AG04450 (cell line): ENCODE measurements at regions not wholly inside any gene's neighbourhood (a gene's known extent, or its start where the extent isn't known, plus 50 kb on each side); places are given as distances from the start of the nearest gene placed in this dataset.

Experiments
- CTCF ChIA-PET: fragments of 300-600, 350-600 bp; formaldehyde crosslinking; extraction: SDS; loops from one replicate; lab custom pipeline; 2022; ENCODE audit warnings: antibody characterized with exemption, inconsistent platforms; lab: Charles Lee
- POLR2A ChIA-PET: fragments of 350-600 bp; formaldehyde crosslinking; extraction: SDS; loops from one replicate; lab custom pipeline; 2021; ENCODE audit warnings: antibody characterized with exemption, inconsistent platforms; lab: Yijun Ruan, JAX
- DNase-seq: peaks from one replicate; pipeline ENCODE4 v3.0.0-alpha.2; 2011; ENCODE audit warnings: low read depth, low spot score
- H3K27ac ChIP-seq: one replicate; pipeline ENCODE4 v1.5.1; 2012; ENCODE audit warnings: low read depth, low read length, control low read depth
- H3K27me3 ChIP-seq: one replicate; pipeline ENCODE4 v1.6.0; 2012; ENCODE audit warnings: low read length; ENCODE audit not compliant: control insufficient read depth, insufficient read depth
- H3K4me3 ChIP-seq: 2 replicates; pipeline ENCODE4 v1.5.1; 2011; ENCODE audit warnings: mild to moderate bottlenecking, low read depth, low read length, control low read depth
- H3K9me3 ChIP-seq: 2 replicates; pipeline ENCODE4 v1.5.1; 2012; ENCODE audit warnings: low read length; ENCODE audit not compliant: control insufficient read depth, insufficient read depth
- TF ChIP-seq, protein P1 (sequence below): IDR thresholded peaks from 2 replicates; pipeline ENCODE4 v1.5.1; 2011; ENCODE audit warnings: low read depth, low read length, control low read depth, inconsistent platforms

DNA sequence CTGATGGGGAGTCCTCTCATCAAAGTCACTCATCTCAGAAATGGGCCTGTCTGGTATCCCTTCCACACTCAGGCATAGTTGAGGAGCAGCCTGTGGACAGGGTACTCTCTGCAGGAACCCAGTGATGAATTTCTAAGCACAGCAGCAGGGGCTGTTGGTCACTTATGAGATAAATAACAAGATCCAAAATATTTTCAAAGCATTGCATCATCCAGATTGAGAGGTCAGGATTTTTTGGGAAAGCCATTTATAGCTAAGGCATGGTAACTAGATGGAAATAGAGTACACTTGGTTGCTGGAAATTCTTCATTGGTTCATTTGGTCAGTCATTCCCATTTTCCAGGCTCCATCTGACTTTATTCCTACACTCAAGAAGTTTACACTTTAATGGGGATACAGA is 246.8 kb upstream of the RAI14 start:
- TF ChIP-seq, protein P1, sequence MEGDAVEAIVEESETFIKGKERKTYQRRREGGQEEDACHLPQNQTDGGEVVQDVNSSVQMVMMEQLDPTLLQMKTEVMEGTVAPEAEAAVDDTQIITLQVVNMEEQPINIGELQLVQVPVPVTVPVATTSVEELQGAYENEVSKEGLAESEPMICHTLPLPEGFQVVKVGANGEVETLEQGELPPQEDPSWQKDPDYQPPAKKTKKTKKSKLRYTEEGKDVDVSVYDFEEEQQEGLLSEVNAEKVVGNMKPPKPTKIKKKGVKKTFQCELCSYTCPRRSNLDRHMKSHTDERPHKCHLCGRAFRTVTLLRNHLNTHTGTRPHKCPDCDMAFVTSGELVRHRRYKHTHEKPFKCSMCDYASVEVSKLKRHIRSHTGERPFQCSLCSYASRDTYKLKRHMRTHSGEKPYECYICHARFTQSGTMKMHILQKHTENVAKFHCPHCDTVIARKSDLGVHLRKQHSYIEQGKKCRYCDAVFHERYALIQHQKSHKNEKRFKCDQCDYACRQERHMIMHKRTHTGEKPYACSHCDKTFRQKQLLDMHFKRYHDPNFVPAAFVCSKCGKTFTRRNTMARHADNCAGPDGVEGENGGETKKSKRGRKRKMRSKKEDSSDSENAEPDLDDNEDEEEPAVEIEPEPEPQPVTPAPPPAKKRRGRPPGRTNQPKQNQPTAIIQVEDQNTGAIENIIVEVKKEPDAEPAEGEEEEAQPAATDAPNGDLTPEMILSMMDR = no peak
- DNase-seq = no peak
- no peak overlapping the region for H3K4me3 ChIP-seq
- ChIA-PET POLR2A (no interaction called here), CTCF (no interaction called here)
- H3K27me3 ChIP-seq = no peaks in the 10 kb centered on the region
- H3K27ac ChIP-seq = no peak overlapping the region
- no peaks in the 10 kb centered on the region for H3K9me3 ChIP-seq

DNA sequence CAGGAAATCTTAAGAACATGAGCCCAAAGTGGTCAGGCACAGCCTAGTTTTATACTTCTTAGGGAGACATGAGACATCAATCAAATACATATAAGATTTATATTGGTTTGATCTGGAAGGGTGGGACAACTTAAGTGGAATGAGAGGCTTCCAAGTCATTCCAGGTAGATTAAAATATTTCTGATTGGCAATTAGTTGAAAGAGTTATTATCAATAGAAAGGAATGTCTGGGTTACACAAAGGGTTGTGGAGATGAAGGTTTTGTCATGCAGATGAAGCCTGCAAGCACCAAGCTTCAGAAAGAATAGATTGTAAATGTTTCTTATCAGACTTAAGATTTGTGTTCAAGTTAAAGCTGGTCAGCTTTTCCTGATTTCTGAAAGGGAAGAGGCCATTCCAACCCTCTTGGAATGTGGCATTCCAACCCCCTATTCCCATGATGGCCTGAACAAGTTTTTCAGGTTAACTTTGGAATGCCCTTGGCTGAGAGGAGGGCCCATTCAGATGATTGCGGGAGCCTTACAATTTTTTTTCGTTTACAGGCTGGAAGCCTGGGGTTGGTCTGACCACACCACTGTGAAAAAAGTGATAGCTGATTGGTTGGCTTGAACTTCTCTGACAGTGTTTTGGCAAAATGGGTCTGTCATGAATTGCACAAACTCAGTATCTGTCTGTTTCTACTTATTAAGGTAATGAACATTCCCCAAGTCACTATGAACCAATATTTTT is 245.6 kb upstream of the RAI14 start:
- ChIA-PET CTCF (no interaction called here), POLR2A (no interaction called here)
- Histone ChIP-seq H3K27ac (no peak overlapping the region), H3K27me3 (no peaks in the 10 kb centered on the region), H3K4me3 (no peak overlapping the region), H3K9me3 (no peaks in the 10 kb centered on the region)
- no peak for DNase-seq
- TF ChIP-seq, protein P1 = no peak

DNA sequence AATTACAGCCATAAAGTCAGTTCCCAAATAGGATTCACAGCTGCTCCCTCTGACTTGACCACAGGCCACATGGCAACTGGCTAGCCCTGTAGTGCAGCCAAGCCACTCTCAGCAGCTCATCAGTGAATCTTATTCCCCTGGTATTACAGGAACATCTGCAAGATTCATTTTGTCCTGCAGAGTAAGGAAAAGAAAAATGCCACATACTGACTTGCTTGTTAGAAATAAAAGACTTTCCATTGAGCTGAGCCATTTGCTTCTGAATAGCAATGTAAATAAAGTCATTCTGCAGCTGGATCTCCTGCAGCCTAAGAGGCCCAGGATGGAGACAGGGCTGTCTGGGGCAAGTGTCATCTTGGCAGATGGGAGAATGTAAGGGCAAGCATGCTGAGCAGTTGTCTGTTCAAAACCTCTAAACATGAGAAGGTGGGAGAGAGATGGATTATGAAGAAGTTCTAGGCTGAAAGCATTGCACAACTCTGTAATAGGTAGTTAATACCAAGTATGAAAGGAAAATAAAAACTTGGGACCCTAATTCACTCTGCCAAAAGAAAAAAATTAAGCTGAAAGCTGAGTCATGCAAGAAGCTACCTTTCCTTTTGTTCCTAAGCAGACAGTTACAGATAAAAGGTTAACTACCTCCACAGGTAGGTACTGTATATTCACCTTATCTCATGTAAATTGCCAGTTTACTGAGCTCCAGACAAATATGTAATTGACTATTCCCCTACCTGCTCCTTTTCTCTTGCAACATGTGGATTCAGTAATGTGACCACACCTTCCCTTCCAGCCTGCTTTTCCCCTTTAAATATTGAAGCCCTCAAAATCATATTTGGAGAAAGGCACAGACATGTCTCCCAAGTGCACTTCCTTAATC is 244.4 kb upstream of the RAI14 start:
- H3K27ac ChIP-seq = no peak overlapping the region
- no peak for DNase-seq
- ChIA-PET POLR2A (no interaction called here), CTCF (interaction anchor here (1.5 kb wide), 1 partner anchor 63 kb away, joined by 3 read pairs; no protein-coding TSS in a partner anchor)
- no peaks in the 10 kb centered on the region for H3K9me3 ChIP-seq
- TF ChIP-seq, protein P1 = no peak
- H3K4me3 ChIP-seq = no peak overlapping the region
- H3K27me3 ChIP-seq = no peaks in the 10 kb centered on the region

DNA sequence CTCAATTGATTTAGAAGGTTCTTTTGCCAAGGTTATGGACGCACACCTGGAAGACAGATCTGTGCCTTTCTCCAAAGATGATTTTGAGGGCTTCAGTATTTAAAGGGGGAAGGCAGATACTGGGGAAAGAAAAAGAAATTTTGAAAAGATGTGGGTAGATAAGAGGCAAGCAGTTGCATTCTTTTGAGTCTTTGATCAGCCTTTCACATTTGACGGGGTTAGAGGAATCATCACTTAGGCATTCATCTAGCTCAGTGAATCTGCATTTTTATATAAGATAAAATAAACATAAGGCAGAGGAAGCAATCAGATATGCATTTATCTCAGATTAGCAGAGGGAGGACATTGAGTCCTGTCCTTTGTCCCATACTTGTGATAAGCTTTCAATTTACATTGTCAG is 243.4 kb upstream of the RAI14 start:
- H3K27me3 ChIP-seq = no peaks in the 10 kb centered on the region
- no peak for DNase-seq
- POLR2A ChIA-PET = no interaction called here
- CTCF ChIA-PET = interaction anchor here (1.5 kb wide), 1 partner anchor 62 kb away, joined by 3 read pairs; no protein-coding TSS in a partner anchor
- H3K27ac ChIP-seq = no peak overlapping the region
- TF ChIP-seq, protein P1 = no peak
- no peaks in the 10 kb centered on the region for H3K9me3 ChIP-seq
- H3K4me3 ChIP-seq = no peak overlapping the region
